GM21447 (cell line): ENCODE measurements at regions not wholly inside any gene's neighbourhood (a gene's known extent, or its start where the extent isn't known, plus 50 kb on each side); places are given as distances from the start of the nearest gene placed in this dataset.

Experiments
- ATAC-seq: cut with Tn5 transposase; IDR thresholded peaks from one replicate; pipeline ENCODE4 v1.9.1; 2021; ENCODE audit not compliant: unreplicated experiment

GRCh38 chr5:163770625-163771024, 265.2 kb downstream of the MAT2B start:
- no peak for ATAC-seq

GRCh38 chr5:163772241-163772640, 266.8 kb downstream of the MAT2B start:
- ATAC-seq = no peak

- ATAC-seq = no peak
Observed at GRCh38 chr5:163772644-163773043, 267.2 kb downstream of the MAT2B start.

- no peak for ATAC-seq
Observed at GRCh38 chr5:163773226-163773625, 267.8 kb downstream of the MAT2B start.

GRCh38 chr5:163789870-163790269, 284.5 kb downstream of the MAT2B start:
- no peak for ATAC-seq

GRCh38 chr5:163790497-163790896, 285.1 kb downstream of the MAT2B start:
- ATAC-seq = no peak

- ATAC-seq = no peak
Observed at GRCh38 chr5:163794993-163795392, 289.6 kb downstream of the MAT2B start.

- ATAC-seq = no peak
Observed at GRCh38 chr5:163807781-163808180, 302.4 kb downstream of the MAT2B start.

GRCh38 chr5:163809473-163809872, 304.1 kb downstream of the MAT2B start:
- ATAC-seq = no peak

GRCh38 chr5:163813900-163814299, 308.5 kb downstream of the MAT2B start:
- ATAC-seq = no peak

GRCh38 chr5:163815240-163815791, 309.9 kb downstream of the MAT2B start:
- ATAC-seq = no peak

GRCh38 chr5:163821142-163821541, 315.7 kb downstream of the MAT2B start:
- no peak for ATAC-seq

- ATAC-seq = no peak
Observed at GRCh38 chr5:163822548-163822947, 317.1 kb downstream of the MAT2B start.

- ATAC-seq = no peak
Observed at GRCh38 chr5:163825661-163826060, 320.2 kb downstream of the MAT2B start.

GRCh38 chr5:163826201-163826600, 320.8 kb downstream of the MAT2B start:
- ATAC-seq = no peak

GRCh38 chr5:163832155-163832554, 326.7 kb downstream of the MAT2B start:
- no peak for ATAC-seq

- ATAC-seq = no peak
Observed at GRCh38 chr5:163838738-163839137, 333.3 kb downstream of the MAT2B start.

GRCh38 chr5:163846512-163846911, 341.1 kb downstream of the MAT2B start:
- no peak for ATAC-seq

- no peak for ATAC-seq
Observed at GRCh38 chr5:163855754-163856153, 350.3 kb downstream of the MAT2B start.

GRCh38 chr5:163861670-163862069, 356.3 kb downstream of the MAT2B start:
- no peak for ATAC-seq

- no peak for ATAC-seq
Observed at GRCh38 chr5:163867324-163867723, 361.9 kb downstream of the MAT2B start.

GRCh38 chr5:163867738-163868137, 362.3 kb downstream of the MAT2B start:
- ATAC-seq = no peak

- ATAC-seq = no peak
Observed at GRCh38 chr5:163869581-163869980, 364.2 kb downstream of the MAT2B start.

- ATAC-seq = no peak
Observed at GRCh38 chr5:163870441-163870840, 365.0 kb downstream of the MAT2B start.
